ENCODE measurements at regions not wholly inside any gene's neighbourhood (a gene's known extent, or its start where the extent isn't known, plus 50 kb on each side); places are given as distances from the start of the nearest gene placed in this dataset.

DNA sequence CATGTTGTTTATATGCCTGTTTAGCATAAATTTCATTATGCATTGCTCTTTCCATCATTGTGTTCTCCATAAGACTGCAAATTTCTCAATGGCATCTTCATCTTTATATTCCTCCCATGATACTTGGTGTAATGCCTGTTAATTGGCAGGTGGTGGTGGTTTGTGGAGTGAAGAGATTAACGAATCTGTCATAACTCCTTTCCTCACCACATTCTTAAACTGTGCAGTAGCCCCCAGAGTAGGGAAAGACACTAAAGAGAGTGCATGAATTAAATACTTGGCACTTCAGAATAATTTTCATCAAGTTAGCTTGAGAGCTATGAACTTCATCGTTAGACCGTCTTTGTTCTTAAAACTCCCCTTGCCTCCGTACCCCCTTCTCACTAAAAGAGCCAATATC, 329.7 kb downstream of the HS3ST3B1 start:
- Mint-ChIP-seq H3K27ac (no peak overlapping the region), H3K4me3 (no peak overlapping the region), H3K4me1 (ENCODE audit: low read depth) (no peaks in the 10 kb centered on the region), H3K9me3 (peaks cover 3% of the 10 kb centered on the region), H3K27me3 (peaks cover 5% of the 10 kb centered on the region), H3K36me3 (no peaks in the 10 kb centered on the region)
- ChIA-PET CTCF (no interaction called here), POLR2A (no interaction called here)
- DNase-seq = no peak
- intact Hi-C loops (cut with micrococcal nuclease) = no loop called here

GRCh38 chr17:14630046-14630445, 329.2 kb downstream of the HS3ST3B1 start:
- Mint-ChIP-seq H3K27me3 (peaks cover 5% of the 10 kb centered on the region), H3K4me1 (ENCODE audit: low read depth) (no peaks in the 10 kb centered on the region), H3K4me3 (no peak overlapping the region), H3K27ac (no peak overlapping the region), H3K36me3 (no peaks in the 10 kb centered on the region), H3K9me3 (peaks cover 3% of the 10 kb centered on the region)
- no peak for DNase-seq
- intact Hi-C loops (cut with micrococcal nuclease) = no loop called here
- POLR2A ChIA-PET = no interaction called here
- CTCF ChIA-PET = no interaction called here

DNA sequence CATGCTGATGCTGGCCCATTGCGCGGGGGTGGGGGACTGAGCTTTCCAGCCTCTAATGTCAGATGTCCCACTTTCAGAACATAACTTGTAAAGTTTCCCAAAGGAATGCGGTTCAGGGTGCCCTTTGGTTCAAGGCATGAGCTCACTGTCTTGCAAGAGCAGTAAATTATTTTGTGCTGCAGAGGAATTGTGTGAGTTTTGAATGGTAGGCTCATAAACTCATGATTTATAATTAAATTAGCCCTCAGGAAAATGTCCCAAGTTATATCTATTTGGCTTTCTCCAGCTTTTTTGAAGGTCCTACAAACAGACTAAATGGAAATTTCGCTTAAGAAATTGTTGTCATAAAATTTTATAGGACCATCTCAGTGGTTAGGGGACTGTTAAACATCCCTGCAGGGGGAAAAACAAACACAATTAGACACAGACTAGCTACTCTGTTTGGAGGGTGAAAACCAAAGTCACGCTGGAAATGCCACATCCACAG, 321.8 kb downstream of the HS3ST3B1 start:
- ChIA-PET POLR2A (no interaction called here), CTCF (no interaction called here)
- Mint-ChIP-seq H3K9me3 (no peaks in the 10 kb centered on the region), H3K4me1 (ENCODE audit: low read depth) (no peaks in the 10 kb centered on the region), H3K27ac (no peak overlapping the region), H3K36me3 (no peaks in the 10 kb centered on the region), H3K4me3 (no peak overlapping the region), H3K27me3 (peaks cover 12% of the 10 kb centered on the region)
- DNase-seq = no peak
- intact Hi-C loops (cut with micrococcal nuclease) = no loop called here

GRCh38 chr17:14621826-14622614, 321.1 kb downstream of the HS3ST3B1 start:
- H3K4me1 Mint-ChIP-seq (ENCODE audit: low read depth) = no peaks in the 10 kb centered on the region
- intact Hi-C loops (cut with micrococcal nuclease) = no loop called here
- POLR2A ChIA-PET = no interaction called here

GRCh38 chr17:14619821-14620220, 318.9 kb downstream of the HS3ST3B1 start:
- intact Hi-C loops (cut with micrococcal nuclease) = no loop called here
- POLR2A ChIA-PET = no interaction called here
- H3K36me3 Mint-ChIP-seq = no peaks in the 10 kb centered on the region
- no peaks in the 10 kb centered on the region for H3K9me3 Mint-ChIP-seq
- CTCF ChIA-PET = no interaction called here
- H3K27ac Mint-ChIP-seq = no peak overlapping the region
- no peak overlapping the region for H3K4me3 Mint-ChIP-seq
- no peaks in the 10 kb centered on the region for H3K4me1 Mint-ChIP-seq (ENCODE audit: low read depth)
- DNase-seq = no peak
- H3K27me3 Mint-ChIP-seq = peaks cover 13% of the 10 kb centered on the region

More at GRCh38 chr17:14621826-14622614, 321.1 kb downstream of the HS3ST3B1 start:
- Mint-ChIP-seq H3K27ac (no peak overlapping the region), H3K36me3 (no peaks in the 10 kb centered on the region), H3K9me3 (no peaks in the 10 kb centered on the region), H3K4me3 (no peak overlapping the region), H3K27me3 (peaks cover 13% of the 10 kb centered on the region)
- DNase-seq = no peak
- CTCF ChIA-PET = no interaction called here

- H3K27me3 Mint-ChIP-seq = peaks cover 10% of the 10 kb centered on the region
- H3K9me3 Mint-ChIP-seq = peaks cover 7% of the 10 kb centered on the region
- no peak overlapping the region for H3K27ac Mint-ChIP-seq
- ChIA-PET CTCF (no interaction called here), POLR2A (no interaction called here)
- intact Hi-C loops (cut with micrococcal nuclease) = no loop called here
- H3K4me3 Mint-ChIP-seq = no peak overlapping the region
- no peaks in the 10 kb centered on the region for H3K4me1 Mint-ChIP-seq (ENCODE audit: low read depth)
- H3K36me3 Mint-ChIP-seq = peaks cover 2% of the 10 kb centered on the region
- no peak for DNase-seq
These were observed 315.6 kb downstream of the HS3ST3B1 start for GRCh38 chr17:14616528-14616927.

DNA sequence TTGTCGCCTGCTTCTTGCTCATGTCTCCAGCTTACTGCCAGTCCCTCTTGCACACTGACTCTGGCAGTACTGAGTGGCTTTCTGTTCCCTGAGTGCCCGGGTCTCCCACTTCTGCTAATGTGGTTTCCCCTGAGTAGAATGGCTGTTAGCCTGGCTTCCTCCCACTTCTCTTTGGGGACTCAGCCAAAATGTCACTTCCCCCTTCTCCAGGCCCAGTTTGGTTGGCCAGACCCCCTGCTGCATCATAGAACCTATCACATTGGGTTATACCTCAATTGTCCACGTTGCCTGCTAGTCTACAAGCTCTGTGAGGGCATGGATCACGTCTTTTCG, 304.4 kb downstream of the HS3ST3B1 start:
- no peak overlapping the region for H3K4me3 Mint-ChIP-seq
- peaks cover 4% of the 10 kb centered on the region for H3K9me3 Mint-ChIP-seq
- CTCF ChIA-PET = no interaction called here
- H3K27me3 Mint-ChIP-seq = peaks cover 2% of the 10 kb centered on the region
- intact Hi-C loops (cut with micrococcal nuclease) = no loop called here
- peaks cover 9% of the 10 kb centered on the region for H3K4me1 Mint-ChIP-seq (ENCODE audit: low read depth)
- DNase-seq = no peak
- POLR2A ChIA-PET = no interaction called here
- no peak overlapping the region for H3K27ac Mint-ChIP-seq
- no peaks in the 10 kb centered on the region for H3K36me3 Mint-ChIP-seq

- Mint-ChIP-seq H3K4me3 (no peak overlapping the region), H3K9me3 (peaks cover 5% of the 10 kb centered on the region), H3K27me3 (peaks cover 2% of the 10 kb centered on the region), H3K36me3 (no peaks in the 10 kb centered on the region), H3K4me1 (ENCODE audit: low read depth) (peaks cover 9% of the 10 kb centered on the region), H3K27ac (no peak overlapping the region)
- ChIA-PET POLR2A (no interaction called here), CTCF (no interaction called here)
- intact Hi-C loops (cut with micrococcal nuclease) = no loop called here
- DNase-seq = no peak
These were observed 303.8 kb downstream of the HS3ST3B1 start for GRCh38 chr17:14604591-14605266.

GRCh38 chr17:14596224-14596623, 295.3 kb downstream of the HS3ST3B1 start:
- no peaks in the 10 kb centered on the region for H3K36me3 Mint-ChIP-seq
- ChIA-PET POLR2A (no interaction called here), CTCF (no interaction called here)
- peaks cover 19% of the 10 kb centered on the region for H3K27me3 Mint-ChIP-seq
- peaks cover 5% of the 10 kb centered on the region for H3K9me3 Mint-ChIP-seq
- H3K4me1 Mint-ChIP-seq (ENCODE audit: low read depth) = no peaks in the 10 kb centered on the region
- H3K27ac Mint-ChIP-seq = no peak overlapping the region
- no peak overlapping the region for H3K4me3 Mint-ChIP-seq
- intact Hi-C loops (cut with micrococcal nuclease) = no loop called here
- DNase-seq = no peak

DNA sequence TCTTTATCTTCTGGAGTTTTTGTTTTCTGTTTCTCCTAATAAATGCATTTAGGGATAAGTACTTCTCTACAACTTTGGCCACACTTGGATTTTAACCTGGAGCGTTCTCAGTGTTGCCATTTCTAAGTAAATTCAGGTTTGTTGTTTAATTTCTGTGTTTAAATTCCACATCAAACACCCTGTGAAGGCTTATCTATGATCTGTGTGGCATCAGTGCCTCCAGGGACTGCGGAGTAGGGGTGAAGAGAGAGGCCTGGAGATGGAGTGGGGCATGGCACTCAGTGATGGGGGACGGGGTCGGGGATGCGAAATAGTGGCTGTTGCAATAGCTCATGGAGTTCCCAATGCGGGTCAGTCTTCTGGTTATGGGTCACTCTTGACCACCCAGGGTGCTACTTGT, 294.8 kb downstream of the HS3ST3B1 start:
- no peak for DNase-seq
- no peaks in the 10 kb centered on the region for H3K4me1 Mint-ChIP-seq (ENCODE audit: low read depth)
- no peaks in the 10 kb centered on the region for H3K36me3 Mint-ChIP-seq
- ChIA-PET CTCF (no interaction called here), POLR2A (no interaction called here)
- peaks cover 5% of the 10 kb centered on the region for H3K9me3 Mint-ChIP-seq
- H3K27ac Mint-ChIP-seq = no peak overlapping the region
- H3K27me3 Mint-ChIP-seq = peaks cover 19% of the 10 kb centered on the region
- H3K4me3 Mint-ChIP-seq = no peak overlapping the region
- intact Hi-C loops (cut with micrococcal nuclease) = no loop called here

DNA sequence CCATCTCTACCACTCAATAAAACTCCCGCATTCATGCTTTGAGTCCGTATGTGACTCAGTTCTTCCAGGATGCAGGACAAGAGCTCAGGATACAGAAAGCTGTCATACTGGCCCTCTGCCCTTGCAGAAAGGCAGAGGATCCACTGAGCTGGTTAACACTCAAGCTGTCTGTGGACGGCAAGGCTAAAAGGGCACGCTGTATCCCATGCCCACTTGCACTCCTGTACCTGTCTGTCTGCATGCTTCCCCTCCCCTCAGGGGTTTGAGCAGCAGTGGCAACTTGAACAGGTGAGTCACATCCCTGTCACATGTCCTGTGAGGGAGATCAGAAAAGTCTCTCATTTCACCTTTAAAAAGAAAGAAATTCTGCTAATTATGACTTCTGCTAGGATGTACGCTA, 293.8 kb downstream of the HS3ST3B1 start:
- Mint-ChIP-seq H3K9me3 (no peaks in the 10 kb centered on the region), H3K27me3 (peaks cover 19% of the 10 kb centered on the region), H3K4me3 (no peak overlapping the region), H3K27ac (no peak overlapping the region), H3K4me1 (ENCODE audit: low read depth) (no peaks in the 10 kb centered on the region), H3K36me3 (no peaks in the 10 kb centered on the region)
- intact Hi-C loops (cut with micrococcal nuclease) = no loop called here
- CTCF ChIA-PET = no interaction called here
- no peak for DNase-seq
- POLR2A ChIA-PET = no interaction called here

DNA sequence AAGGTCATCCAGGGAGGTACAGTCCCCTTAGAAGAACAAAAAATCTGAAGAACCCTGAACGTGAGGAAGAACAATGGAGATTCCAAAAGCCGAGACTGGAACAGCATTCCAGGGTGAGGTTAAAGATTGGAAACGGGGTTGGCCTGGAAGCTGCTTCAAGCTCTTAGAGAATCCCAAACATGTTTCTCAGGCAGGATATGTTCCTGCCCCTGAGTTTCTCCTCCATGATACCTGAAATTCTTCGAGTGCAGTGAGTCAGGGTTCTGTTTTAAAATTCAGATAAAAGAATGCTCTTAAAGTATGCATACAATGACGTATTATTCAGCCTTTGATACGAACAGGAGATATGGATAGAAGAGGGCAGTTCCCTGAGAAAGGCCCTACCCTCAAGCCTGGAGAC, 293.1 kb downstream of the HS3ST3B1 start:
- Mint-ChIP-seq H3K9me3 (no peaks in the 10 kb centered on the region), H3K27ac (no peak overlapping the region), H3K27me3 (peaks cover 19% of the 10 kb centered on the region), H3K4me1 (ENCODE audit: low read depth) (no peaks in the 10 kb centered on the region), H3K4me3 (no peak overlapping the region), H3K36me3 (no peaks in the 10 kb centered on the region)
- CTCF ChIA-PET = no interaction called here
- intact Hi-C loops (cut with micrococcal nuclease) = no loop called here
- POLR2A ChIA-PET = no interaction called here
- DNase-seq = no peak
